ENCODE measurements at regions not wholly inside any gene's neighbourhood (a gene's known extent, or its start where the extent isn't known, plus 50 kb on each side); places are given as distances from the start of the nearest gene placed in this dataset.

DNA sequence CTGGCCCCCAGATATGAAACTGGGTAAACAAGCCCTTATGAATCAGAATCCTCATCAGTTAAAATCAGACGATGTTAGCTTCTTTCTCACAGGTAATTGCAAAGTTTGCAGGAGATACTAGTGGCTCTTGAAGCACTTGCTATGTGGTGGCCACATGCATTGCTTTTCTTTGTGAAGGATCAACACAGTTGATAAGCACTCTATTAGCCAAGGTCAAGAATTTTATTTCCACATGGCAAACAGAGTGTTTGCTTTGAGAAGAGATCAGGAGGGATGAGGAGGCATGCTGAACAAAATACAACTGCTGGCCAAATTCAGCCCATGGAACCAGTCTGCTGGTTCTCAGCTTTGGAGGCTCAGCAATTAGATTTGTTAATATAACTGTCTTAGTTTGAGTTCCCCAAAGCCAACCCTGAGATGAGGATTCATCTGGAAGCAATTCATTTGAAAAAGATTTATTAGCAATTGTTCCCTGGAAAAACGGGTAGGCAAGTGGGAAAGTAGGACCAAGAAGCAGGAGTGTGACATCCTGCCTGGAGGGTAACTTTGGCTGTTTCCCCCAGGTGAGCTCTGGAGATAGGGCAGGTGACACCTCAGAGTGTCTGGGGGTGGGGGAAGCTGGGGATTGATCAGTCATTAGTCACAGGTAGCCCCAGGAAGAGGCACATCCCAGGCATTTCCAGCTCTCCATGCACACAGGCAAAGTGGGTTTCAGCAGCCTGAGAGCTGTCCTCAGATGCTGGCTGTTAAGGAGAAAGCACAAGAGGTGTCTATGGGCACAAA is 180.3 kb downstream of the ABHD5 start:
- no peak for DNase-seq
- H3K9me3 ChIP-seq: no peaks in the 10 kb centered on the region
- H3K27me3 ChIP-seq: peaks cover 0 to 7% (median 0%) of the 10 kb centered on the region in 4 donors
- WGBS, 2 donors: 25 to 32% methylated on average over 2 of the region's 2 CpGs
- TF ChIP-seq, protein P1, sequence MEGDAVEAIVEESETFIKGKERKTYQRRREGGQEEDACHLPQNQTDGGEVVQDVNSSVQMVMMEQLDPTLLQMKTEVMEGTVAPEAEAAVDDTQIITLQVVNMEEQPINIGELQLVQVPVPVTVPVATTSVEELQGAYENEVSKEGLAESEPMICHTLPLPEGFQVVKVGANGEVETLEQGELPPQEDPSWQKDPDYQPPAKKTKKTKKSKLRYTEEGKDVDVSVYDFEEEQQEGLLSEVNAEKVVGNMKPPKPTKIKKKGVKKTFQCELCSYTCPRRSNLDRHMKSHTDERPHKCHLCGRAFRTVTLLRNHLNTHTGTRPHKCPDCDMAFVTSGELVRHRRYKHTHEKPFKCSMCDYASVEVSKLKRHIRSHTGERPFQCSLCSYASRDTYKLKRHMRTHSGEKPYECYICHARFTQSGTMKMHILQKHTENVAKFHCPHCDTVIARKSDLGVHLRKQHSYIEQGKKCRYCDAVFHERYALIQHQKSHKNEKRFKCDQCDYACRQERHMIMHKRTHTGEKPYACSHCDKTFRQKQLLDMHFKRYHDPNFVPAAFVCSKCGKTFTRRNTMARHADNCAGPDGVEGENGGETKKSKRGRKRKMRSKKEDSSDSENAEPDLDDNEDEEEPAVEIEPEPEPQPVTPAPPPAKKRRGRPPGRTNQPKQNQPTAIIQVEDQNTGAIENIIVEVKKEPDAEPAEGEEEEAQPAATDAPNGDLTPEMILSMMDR (IDR thresholded peaks at IDR 0.05): no peak
- TF ChIP-seq POLR2A (IDR thresholded peaks at IDR 0.05): no peak
- H3K4me1 ChIP-seq: peaks cover 0 to 5% (median 0%) of the 10 kb centered on the region in 3 donors
- no peak overlapping the region for H3K27ac ChIP-seq
- no peaks in the 10 kb centered on the region for H3K36me3 ChIP-seq
- intact Hi-C loops (cut with DNase I): no loop called here
- no peak overlapping the region for H3K4me3 ChIP-seq

DNA sequence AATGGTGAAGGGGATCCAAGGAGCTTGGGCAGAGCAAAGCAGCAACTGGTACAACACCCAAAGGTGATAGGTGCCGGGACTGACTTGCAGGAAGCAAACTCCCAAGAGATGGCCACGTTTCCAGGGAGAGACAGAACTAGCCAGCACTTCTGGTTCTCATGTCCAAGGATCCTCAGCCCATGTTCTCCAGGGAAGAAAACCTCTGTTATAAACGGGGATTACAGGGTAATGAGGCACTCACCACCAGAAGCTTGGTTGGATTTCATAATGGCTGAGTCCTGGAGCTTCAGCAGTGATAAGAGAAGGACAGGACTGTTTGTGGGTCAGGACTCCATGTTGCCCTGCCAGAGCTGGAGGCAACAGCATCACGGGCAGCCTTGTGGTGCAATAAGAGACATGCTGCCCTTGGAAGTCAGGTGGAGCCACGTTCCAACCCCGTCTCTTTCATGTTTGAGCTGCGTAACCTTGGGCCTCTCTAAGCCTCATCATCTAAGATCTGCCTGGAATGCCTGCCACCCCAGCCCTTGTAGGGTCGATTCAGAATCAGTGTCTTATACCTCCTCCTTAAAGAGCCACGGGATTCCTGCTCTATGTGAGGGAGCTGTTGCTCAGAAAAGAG is 181.0 kb downstream of the ABHD5 start:
- intact Hi-C loops (cut with DNase I): no loop called here
- 66 to 72% methylated on average over 9 of the region's 9 CpGs for WGBS, 2 donors
- DNase-seq: no peak
- Histone ChIP-seq H3K4me1 (peaks cover 0 to 5% (median 0%) of the 10 kb centered on the region in 3 donors), H3K9me3 (no peaks in the 10 kb centered on the region), H3K36me3 (no peaks in the 10 kb centered on the region), H3K4me3 (no peak overlapping the region), H3K27ac (no peak overlapping the region), H3K27me3 (peaks cover 0 to 7% (median 0%) of the 10 kb centered on the region in 4 donors)
- TF ChIP-seq POLR2A (IDR thresholded peaks at IDR 0.05): no peak
- TF ChIP-seq, protein P1 (IDR thresholded peaks at IDR 0.05): no peak

DNA sequence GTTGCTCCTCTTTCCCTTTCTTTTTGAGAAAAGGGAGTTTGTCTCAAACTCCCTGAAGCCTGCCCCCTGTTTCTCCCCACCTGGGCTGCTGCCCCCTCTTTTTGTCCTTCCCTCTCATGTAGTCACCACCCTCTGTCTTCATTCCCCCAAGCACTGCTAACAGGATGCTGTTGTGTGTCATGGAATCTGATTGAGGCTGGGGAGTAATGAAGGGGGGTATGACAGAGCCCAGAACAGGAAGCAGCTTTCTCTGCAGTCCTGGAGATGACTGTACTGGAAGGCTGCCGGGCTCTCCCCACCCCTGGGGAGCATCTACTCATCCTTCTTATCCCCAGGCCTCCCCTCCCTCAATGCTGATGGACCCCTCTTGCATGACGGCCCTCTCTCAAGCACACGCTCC is 181.6 kb downstream of the ABHD5 start:
- Histone ChIP-seq H3K27ac (no peak overlapping the region), H3K4me1 (peaks cover 0 to 5% (median 0%) of the 10 kb centered on the region in 3 donors), H3K27me3 (peaks cover 0 to 8% (median 0%) of the 10 kb centered on the region in 4 donors), H3K4me3 (no peak overlapping the region), H3K36me3 (no peaks in the 10 kb centered on the region), H3K9me3 (no peaks in the 10 kb centered on the region)
- WGBS, 2 donors: 53 to 69% methylated on average over 2 to 3 of the region's 3 CpGs
- intact Hi-C loops (cut with DNase I): no loop called here
- no peak for TF ChIP-seq POLR2A (IDR thresholded peaks at IDR 0.05)
- TF ChIP-seq, protein P1 (IDR thresholded peaks at IDR 0.05): no peak
- no peak for DNase-seq

DNA sequence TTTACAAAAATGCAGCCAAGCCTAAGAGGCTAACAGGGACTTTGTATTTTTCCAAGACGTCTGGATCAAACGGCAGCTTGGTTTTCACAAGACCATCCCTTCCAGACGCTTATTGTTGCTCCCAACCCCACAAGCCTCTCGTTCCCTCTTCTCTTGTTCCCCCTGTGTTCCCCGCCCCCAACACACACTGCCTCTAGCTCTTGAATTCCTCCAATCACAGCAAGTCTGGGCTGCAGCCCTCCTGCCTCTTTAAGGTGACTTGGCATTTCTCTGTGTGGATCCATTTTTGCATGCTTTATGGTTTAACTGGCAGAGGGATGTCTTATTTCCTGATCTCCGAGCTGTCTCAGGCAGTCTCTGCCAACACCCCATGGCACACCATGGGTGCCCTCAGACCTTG is 182.2 kb downstream of the ABHD5 start:
- intact Hi-C loops (cut with DNase I): no loop called here
- Histone ChIP-seq H3K27me3 (peaks cover 0 to 13% (median 0%) of the 10 kb centered on the region in 4 donors), H3K9me3 (no peaks in the 10 kb centered on the region), H3K4me3 (no peak overlapping the region), H3K27ac (no peak overlapping the region), H3K36me3 (no peaks in the 10 kb centered on the region), H3K4me1 (peaks cover 0 to 5% (median 0%) of the 10 kb centered on the region in 3 donors)
- TF ChIP-seq, protein P1 (IDR thresholded peaks at IDR 0.05): no peak
- no peak for TF ChIP-seq POLR2A (IDR thresholded peaks at IDR 0.05)
- 45 to 52% methylated on average over 6 of the region's 6 CpGs for WGBS, 2 donors
- no peak for DNase-seq

DNA sequence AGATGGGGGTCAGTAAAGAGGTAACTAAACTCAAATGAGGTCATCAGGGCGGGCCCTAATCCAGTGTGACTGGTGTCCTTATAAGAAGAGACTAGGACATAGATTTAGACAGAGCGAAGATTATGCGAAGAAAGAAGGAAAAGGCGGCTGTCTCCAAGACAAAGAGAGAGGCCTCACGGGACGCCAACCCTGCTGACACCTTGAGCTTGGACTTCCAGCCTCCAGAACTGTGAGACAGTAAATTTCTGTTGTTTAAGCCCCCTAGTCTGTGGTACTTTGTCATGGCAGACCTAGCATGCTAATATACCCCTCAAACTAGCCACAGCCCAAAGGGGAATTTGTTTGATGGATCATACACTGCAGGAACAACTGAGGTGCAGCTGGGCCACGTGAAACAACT is 183.0 kb downstream of the ABHD5 start:
- Histone ChIP-seq H3K4me3 (no peak overlapping the region), H3K9me3 (no peaks in the 10 kb centered on the region), H3K36me3 (no peaks in the 10 kb centered on the region), H3K27ac (no peak overlapping the region), H3K4me1 (peaks cover 0 to 5% (median 0%) of the 10 kb centered on the region in 3 donors), H3K27me3 (peaks cover 0 to 15% (median 0%) of the 10 kb centered on the region in 4 donors)
- DNase-seq: no peak
- intact Hi-C loops (cut with DNase I): no loop called here
- TF ChIP-seq, protein P1 (IDR thresholded peaks at IDR 0.05): no peak
- no peak for TF ChIP-seq POLR2A (IDR thresholded peaks at IDR 0.05)
- WGBS, 2 donors: 87% methylated on average over 7 of the region's 7 CpGs
